Stimulated activated CD8-positive, alpha-beta memory T cell treated with anti-CD3 and anti-CD28 coated beads, Interleukin-7, amount 100 ng/mL, for 24 hours (primary cell): ENCODE measurements at regions not wholly inside any gene's neighbourhood (a gene's known extent, or its start where the extent isn't known, plus 50 kb on each side); places are given as distances from the start of the nearest gene placed in this dataset.

Experiments used
- DNase-seq: peaks from one replicate; pipeline ENCODE4 v3.0.0-alpha.2; 2020; ENCODE audit warnings: low read depth

DNA sequence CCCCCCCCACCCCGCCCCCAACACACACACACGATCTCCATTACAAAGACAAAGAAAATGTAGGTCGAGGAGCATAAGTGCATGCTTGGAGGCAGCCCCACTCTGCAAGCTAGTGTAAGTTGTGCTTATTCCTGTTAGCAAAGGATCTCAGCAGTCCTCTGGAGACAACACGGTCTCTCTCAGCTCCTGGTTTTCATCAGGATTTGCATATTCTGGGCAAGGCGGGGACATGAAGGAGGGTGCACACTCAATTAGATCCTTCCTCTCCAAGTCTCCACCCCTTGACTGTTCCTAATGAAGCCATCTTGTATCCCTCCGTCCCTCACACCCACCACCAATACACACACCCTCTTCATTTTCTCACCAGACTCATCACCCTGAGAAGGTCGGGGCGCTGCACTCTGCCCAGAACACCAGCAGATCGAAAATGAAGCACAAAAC is 63.8 kb downstream of the MRPL46 start:
- no peak for DNase-seq

DNA sequence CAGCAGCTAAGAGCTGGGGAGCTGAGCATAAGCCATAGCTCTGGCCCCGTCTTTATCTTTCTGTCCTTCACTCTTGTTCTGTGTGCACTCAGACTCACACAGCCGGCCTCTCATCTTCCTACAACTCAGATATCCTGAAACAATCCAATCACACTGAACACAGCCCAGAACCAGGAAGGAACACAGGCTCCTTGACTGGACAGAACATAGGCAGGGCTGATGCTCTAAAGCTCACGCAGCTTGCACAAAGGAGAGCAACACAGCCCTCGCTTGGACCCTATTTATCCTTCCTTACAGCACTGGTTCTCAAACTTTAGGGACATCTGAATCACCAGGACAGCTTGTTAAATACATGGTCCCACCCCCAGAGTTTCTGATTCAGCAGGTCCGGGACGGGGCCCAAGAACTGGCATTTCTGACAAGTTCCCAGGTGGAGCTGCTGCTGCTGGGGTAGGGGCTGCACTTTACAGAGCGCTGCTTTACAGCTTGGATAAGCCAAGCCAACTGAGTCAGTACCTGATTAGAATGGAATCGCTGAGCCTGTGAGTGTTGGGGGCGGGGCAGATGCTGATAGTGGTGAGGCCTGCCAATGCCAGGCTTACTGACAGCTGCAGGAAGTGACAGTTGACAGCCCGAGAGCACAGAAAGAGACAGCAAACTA is 65.1 kb downstream of the MRPL46 start:
- no peak for DNase-seq

DNA sequence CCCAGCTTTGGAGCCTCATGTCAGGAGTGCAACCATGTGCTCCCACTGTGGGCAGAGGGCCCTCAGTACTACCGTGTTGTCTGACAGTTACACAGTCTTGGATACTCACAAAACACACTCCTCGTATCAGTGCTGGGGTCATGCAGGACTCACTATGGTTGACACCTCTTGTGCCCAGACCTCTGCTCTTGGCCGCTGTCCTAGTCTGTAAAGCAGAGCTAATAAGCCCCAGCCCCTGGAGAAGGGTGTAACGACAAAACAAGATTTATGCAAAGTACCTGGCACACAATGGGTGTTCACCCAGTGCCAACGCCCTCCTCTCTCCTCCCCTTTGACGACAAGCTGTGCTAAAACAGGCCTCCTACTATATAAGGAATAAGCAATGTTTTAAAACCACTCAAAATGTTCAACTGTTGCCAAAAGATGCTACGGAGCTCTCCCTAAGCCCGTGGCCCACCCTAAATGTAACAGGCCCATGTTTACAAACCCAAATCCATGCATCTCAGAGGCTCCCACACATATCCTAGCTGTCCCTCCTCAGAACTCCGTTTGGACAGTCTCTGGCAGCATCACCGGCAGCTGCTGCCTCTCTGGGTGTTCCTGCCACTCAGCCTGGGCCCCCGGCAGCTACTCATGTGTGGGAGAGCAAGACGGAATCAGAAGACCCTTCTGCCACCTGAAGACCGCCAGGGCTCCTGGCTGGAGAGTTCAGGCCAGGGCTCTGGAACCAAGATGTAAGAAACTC is 65.8 kb downstream of the MRPL46 start:
- DNase-seq, result no peak

DNA sequence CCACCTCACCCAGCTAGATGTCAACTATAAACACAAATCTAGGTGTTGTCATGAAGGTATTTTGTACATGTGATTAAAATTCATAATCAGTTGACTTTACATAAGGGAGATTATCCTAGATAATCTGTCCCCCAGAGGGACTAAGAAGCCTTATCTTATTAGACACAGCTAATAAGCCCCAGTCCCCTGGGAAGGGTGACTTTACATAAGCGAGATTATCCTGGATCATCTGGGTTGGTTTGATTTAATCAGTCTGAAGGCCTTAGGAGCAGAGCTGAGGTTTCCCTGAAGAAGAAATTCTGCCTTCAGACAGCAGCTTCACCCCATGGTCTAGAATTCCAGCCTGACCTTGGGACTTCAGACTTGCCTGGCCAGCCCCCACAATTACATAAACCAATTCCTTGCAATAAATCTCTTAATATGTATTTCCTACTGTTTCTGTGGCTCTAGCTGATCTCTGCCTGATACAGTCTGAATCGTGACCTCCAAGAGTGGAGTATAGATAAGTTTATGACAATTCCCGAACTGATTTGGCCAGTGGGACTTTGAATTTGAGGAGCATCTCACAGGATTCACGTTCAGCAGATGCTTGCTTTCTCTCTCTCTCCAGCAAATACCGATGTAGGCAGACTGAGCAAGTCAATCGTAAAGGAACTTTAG is 66.5 kb downstream of the MRPL46 start:
- DNase-seq, result no peak

DNA sequence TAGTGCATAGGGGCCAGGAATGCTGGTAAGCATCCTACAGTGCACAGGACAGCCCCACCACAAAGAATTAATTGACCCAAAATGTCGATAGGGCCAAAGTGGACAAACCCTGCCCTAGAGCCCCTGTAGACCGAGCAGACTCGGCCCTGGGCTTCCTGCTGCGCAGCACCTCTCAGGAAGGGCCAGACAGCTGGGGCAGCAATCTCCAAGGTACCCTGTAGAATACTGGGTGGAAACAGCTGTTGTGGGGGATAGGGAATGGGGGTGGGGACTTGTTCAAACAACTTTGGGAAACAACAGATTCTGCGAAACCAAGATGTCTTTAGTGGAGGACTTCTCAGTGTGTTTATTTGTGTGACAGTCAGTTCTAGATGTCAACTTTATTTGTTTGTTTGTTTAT is 67.1 kb downstream of the MRPL46 start:
- DNase-seq, result no peak

DNA sequence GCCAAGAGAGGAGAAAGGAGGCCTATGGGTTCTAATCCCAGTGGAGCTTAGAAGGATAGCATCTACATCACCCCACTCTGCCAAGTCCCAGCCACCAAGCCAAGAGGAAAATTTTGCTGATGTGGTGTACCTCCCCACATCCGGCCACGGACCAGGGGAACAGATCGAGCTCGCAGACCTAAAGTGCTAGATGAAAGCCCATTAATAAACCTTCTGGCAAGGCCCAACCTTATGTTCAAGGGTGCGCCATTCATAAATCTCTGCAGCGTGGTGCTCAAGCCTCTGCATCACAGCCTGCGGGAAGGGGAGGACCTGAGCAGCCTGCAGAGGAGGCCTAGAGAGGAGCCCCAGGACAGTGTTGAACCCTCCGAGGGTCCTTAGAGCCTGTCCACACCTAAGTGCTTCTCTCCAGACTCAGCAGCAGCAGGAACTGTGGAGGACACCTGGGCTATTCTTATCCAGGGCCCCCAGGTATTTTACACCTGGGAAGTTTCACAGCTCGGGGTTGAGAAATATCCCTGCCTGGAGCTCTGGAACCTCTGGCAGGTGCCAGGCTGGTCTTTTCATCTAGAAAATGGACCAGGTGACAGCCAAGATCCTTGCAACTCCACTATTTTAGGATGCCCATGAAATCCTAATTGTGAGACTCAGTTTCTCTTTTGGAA is 68.0 kb downstream of the MRPL46 start:
- DNase-seq, result no peak

DNA sequence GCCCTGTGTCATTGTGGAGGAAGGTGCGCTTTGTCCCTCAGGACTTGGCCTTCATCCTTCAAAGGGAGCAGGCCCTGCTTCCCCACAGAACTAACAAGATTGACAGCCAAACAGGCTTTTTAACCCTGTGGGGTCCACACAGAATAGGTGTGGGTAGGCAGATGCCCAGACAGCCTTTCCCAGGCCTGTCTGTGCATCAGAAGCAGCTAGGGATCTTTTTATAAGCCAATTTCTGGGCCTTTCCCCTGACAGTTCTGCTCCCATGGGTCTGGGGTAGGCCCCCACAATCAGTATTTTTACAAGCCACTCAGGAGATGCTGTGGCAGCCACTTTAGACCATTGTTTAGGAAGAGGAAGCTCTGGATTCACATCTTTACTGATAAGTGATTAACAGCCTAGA is 69.2 kb downstream of the MRPL46 start:
- no peak for DNase-seq

DNA sequence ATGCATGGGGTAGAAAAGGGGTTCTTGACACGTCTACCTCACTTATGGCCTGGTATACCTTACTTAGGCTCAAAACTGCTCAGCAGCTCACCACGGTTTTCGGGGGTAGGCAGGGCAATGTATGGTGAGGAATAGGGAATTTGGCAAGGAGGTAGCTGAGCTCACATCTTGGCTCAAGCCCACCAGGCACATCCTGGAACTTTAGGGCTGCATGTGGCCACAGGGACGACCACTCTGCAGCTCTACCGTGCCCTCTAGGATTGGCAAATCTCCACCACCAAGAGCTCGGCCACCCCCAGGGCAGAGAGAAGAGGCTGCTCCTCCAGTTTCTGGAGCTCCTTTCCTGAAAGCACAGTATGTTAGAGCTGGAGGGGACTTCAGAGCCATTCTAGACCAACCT is 69.7 kb downstream of the MRPL46 start:
- DNase-seq, result no peak

DNA sequence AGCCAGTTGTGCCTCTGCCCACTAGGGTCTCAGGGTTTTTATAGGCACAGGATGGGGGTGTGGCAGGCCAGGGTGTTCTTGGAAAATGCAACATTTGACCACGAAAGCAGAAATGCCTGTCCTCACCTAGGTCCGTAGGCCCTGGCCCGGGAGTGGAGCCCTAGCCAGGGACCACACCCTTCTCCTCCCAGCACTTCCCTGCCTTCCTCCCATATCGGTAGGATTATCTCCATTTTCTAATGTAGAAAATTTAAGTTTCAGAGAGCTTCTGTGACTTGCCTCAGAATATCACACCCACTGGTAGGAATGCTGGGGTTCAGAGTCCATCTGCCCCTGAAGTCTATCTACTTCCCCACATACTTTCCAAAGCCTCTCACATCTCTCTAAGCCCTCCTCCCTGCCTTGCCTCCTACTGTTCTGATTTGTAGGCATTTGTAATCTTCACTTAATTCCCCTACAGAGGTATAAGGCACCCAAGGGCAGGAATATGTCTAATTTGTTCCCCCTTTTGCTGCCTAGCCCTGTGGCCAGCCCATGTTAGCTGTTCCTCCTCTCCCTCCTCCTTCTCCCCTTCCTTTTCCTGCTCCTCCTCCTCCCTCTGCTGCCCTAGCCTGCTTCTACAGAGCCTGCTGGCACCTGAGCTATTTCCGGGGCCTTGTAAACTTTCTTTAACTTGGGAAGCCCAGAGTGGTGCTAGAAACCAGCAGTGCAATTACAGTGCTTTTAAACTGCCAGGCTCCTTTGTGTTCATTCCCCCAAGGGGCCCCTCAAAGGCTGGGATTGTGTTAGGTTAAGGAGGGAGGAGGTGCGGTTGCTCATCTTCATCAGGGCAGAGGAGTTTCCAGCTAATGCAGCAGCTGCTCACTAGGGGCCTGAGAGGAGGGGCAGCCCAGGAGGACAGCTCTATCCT is 71.1 kb downstream of the MRPL46 start:
- DNase-seq, result no peak

DNA sequence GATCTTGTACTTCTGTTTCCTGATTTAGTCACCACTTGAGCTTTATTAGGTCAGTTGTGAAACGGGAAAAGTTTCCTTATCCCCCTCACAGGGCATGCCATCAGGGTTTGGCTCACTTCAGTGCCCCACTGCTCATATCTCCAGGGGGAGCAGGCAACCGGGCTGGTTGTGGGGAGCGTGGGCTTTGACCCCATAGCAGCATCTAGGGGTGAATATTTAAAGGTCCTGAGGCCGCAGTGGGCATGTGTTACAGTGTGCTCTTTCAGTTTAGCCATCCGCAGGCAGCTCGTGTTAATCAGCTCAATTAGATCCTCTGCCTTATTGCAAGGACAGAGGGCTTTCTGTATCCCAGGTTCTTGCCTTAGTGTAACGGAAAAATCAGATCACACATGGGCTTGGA is 71.9 kb downstream of the MRPL46 start:
- no peak for DNase-seq

DNA sequence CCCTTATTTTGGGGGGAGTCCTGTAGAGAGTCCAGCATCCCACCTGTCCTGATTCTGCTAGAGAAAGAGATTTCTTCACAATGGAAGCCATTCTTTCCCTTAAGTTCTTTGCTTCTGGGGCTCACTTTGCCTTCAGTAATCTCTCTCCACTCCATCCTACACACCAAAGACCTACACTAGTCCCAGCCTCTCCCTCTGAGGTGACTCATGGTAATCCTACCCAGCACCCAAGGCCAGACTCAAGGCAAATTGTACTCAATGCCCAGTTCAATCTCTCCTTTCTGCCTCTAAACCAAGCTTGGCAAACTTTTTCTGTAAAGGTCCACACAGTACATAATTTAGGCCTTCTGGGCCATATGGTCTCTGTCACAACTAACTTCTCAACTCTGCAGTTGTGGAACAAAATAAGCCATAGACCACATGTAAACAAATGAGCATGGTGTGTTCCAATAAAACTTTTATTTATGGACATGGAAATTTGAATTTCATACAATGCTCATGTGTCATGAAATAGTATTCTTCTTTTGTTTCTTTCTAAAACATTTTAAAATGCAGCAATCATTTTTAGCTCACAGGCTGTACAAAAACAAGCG is 72.5 kb downstream of the MRPL46 start:
- DNase-seq, result no peak

DNA sequence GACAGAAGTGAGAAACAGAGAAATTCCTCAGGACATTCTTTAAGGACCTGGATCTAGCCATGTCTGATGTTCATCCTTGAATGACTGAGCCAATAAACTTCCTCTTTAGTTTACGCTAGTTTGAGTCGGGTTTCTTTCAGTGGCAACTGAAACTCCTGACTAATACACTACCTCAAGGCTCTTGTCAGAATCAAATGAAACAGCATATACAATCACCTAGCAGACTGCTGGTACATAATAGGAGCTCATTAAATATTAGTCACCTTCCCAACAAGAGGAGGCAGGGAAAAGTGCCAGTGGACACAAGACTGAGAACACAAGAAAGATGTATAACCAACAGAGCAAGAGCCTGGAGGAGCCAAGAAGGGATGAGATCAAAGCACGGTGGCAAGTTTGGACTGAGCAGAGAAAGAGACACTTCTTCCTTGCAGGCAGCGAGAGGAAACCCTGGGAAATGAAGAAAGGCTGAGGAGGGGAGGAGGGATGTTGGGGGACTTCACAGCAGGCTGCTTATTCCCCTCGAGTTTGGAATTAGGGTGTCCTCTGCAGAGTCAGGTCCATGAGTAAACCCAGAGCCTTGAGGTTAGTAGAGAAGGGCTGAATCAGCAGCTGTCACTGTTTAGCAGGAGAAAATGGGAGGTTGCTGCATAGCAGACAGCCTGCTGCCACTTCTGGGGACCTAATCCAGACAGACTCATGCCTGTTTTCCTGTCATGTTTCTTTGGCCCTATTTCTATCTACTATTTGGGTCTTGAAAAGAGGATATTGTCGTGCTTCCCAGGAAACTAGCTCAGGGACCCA is 73.3 kb downstream of the MRPL46 start:
- DNase-seq, result no peak

DNA sequence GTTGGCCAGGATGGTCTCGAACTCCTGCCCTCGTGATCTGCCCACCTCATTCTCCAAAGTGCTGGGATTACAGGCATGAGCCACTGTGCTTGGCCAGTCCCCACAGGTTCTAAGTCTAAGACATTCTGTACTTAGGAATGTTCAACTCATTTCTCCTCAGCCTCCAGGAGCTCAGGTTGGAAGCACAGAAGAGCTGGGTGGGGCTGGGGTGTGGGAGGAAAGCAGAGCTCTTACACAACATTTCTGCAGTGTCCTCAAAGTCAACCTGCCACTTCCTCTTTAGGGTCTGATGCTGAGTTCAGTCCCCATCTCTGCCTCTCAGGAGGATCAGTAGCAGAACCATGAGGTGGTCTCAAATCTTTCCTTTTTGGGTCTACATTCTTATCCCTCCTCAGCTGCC is 75.5 kb downstream of the MRPL46 start:
- no peak for DNase-seq

DNA sequence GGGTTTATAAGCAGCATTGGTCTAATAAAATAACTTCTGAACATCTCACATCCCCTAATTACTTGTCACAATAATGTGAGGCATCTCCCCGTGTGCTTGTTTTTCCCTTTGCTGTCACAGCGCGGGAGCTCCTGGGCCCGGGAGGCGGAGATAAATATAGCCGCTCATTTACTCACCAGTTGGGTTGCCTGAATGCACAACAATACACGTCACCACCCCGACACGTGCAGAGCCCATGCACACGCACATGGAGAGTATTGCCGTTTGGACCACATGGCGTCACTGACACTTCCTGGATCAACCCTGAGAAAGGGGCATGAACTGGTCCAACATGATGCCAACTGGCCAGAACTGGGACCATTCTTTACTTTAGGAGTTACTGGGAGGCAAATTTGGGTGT is 76.2 kb downstream of the MRPL46 start:
- DNase-seq, result no peak

DNA sequence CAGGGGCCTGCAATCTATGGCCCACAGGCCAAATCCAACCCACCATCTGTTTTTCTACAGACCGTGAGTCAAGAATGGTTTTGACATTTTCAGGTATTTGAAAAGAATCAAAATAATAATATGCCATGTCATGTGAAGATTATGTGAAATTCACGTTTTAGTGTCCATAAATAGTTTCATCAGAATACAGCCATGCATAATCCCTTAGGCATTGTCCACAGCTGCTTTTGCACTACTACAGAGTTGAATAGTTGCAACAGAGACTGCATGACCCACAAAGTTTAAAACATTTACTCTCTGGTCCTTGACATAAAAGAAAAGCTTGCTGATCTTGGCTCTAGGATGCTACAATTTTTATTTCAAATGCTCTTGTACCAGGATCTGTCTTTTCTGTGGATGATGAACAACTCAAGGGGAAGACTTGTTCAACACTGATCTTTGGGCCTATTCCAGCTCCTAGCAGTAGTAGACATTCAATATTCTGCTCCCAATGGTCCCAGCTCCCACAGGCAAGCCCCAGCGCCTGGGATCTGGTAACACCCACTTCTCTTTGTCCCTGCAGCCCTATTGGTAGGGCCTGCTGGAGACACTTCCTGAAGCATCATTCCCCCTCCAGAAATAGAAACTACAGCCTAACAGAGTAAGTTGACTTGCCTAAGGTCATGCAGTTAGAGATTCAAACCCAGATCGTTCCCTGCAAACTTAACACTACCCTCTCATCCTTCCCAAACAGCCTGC is 76.9 kb downstream of the MRPL46 start:
- no peak for DNase-seq

DNA sequence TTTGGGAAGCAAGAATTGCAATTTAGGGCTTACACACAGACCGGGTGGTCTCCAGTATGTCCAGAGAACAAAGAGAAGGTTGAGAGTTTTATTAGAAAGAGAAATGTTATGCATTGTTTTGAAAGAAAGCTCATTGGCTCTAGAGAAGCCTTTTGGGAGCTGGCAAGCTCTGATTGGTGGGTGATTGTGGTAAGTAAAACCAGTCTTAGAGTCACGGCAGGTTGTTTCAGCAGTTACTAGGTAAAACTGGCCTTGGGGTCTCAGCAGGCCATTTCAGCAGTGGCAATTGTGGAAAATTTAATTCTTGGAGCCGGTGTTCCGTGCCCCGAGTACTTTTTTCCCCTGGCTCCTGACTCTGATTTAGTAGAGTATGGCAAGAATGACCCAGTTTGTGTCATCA is 78.1 kb downstream of the MRPL46 start:
- no peak for DNase-seq

DNA sequence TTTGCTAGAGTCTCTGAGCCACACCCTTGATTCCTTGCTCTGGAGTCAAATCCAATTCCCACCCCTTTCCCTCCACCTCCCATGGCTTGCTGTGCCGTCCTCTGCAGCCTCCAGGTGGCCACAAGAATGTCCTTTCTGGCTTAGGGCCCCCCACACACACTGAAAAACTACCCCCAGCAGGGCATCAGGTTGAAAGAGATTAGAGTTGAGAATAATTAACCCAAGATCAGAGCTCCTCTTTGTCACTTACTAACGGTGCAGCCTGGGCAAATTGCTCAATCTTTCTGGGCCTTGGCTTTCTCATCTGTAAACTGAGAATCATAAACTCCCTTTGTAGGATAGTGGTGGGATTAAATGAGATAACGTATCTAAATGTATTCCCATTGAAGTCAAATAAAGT is 78.5 kb downstream of the MRPL46 start:
- DNase-seq, result no peak

DNA sequence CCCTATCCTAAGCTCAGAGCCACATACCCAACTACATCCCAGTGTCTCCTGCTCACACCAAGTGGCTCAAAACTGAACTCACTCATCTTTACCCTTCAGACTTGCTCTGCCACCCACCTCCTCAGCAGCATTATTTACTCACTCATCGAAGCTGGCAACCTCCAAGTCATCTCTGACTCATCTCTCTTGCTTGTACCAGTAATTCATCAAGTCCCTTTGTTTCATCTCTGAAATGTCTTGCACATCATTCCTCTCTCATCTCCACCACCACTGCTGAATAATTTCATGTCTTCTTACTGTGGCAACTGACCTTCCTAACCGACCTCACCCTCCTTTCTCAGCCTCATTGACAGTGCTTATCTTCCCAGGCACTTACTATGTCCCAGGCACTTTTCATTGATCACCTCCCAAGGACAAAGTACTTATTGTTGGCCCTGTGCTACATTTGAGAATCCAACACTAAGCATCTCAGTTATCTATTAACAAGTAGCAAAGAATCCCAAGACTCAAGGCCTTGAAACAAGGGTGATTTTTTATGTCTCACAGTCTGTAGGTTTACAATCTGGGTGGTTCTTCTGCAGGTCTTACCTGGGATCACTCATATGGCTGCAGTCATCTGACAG is 82.0 kb downstream of the MRPL46 start:
- DNase-seq, result no peak

DNA sequence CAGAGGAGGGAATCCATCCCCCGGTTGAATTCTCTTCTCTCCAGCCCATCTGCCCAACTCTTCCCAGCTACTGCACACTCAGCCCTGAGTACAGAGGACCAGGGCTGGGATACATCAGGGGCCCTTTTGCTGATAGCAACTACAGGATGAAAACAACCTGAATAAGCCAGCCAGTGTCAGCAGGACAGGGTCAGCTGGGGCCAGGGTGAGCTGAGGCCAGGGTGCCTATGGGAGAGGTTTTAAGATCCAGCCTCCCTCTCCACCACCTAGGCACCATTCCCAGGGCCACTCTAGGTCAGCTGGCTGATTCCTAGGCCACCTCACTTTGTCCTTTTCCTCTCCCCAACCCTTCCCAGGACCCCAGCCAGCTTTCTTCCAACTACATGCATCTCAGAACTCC is 83.8 kb downstream of the MRPL46 start:
- DNase-seq, result no peak
